ENCODE measurements at regions not wholly inside any gene's neighbourhood (a gene's known extent, or its start where the extent isn't known, plus 50 kb on each side); places are given as distances from the start of the nearest gene placed in this dataset.

DNA sequence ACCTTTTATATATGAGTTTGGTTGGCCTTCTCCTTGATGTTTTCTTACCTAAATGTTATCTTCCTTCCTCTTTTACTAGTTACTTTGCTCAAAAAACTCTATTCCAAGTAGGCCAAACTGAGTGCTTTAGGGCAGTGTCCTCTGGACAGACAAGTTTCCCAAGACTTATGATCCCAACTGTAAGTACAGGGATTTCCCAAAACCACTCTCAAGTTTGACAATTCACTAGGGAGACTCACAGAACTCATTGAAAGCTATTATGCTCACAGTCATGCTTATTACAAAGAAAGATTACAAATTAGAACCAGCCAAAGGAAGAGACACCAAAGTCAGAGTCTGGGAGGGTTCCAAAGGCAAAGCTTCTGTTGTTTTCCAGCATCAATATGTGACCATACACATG, 534.2 kb upstream of the ALCAM start:
- DNase-seq (ENCODE audit: low read depth) = no peak
- no peak overlapping the region for H3K4me3 ChIP-seq (ENCODE audit: low read depth, low read length)
- TF ChIP-seq, protein P1, sequence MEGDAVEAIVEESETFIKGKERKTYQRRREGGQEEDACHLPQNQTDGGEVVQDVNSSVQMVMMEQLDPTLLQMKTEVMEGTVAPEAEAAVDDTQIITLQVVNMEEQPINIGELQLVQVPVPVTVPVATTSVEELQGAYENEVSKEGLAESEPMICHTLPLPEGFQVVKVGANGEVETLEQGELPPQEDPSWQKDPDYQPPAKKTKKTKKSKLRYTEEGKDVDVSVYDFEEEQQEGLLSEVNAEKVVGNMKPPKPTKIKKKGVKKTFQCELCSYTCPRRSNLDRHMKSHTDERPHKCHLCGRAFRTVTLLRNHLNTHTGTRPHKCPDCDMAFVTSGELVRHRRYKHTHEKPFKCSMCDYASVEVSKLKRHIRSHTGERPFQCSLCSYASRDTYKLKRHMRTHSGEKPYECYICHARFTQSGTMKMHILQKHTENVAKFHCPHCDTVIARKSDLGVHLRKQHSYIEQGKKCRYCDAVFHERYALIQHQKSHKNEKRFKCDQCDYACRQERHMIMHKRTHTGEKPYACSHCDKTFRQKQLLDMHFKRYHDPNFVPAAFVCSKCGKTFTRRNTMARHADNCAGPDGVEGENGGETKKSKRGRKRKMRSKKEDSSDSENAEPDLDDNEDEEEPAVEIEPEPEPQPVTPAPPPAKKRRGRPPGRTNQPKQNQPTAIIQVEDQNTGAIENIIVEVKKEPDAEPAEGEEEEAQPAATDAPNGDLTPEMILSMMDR (IDR thresholded peaks at IDR 0.05; ENCODE audit: insufficient read depth, low read depth, low read length, missing control alignments) = no peak

DNA sequence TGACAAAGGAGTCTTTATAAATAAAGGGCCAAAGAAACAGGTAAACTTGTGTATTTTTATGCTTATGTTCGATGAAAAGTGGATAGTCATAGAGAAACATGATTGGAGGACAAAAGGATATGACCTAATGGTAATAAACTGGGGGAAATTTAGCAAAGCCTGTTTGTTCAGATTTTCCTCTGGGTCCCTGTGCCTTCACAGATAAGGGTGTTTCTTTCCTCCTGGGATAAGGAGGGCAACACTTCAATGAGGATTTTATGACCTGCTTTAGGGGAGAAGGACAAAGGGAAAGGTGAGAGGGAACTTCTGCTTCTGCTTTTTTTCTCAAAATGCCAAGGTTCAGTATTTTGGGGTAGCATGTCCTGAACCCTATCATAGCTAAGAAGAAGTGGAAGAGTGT, 531.3 kb upstream of the ALCAM start:
- no peak for DNase-seq (ENCODE audit: low read depth)
- no peak overlapping the region for H3K4me3 ChIP-seq (ENCODE audit: low read depth, low read length)
- TF ChIP-seq, protein P1 (IDR thresholded peaks at IDR 0.05; ENCODE audit: insufficient read depth, low read depth, low read length, missing control alignments) = no peak

DNA sequence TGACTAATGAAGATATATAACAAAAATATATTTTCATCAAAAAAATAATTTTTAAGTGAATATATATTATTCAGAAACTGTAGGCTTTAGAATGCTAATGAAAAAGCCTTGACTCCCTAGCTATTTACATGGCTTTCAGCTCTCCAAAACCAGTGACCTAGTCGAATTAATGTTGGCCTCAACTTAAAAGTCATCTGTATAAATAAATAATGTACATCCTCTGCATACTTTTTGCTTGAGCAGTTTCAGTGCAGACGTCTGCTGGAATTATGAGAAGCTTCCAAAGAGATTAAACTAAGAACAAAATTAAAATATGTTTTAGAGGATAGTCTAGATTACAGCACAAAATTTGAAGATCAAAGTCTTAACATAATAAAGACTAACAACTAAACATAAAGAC, 520.4 kb upstream of the ALCAM start:
- DNase-seq (ENCODE audit: low read depth) = no peak
- TF ChIP-seq, protein P1 (IDR thresholded peaks at IDR 0.05; ENCODE audit: insufficient read depth, low read depth, low read length, missing control alignments) = no peak
- H3K4me3 ChIP-seq (ENCODE audit: low read depth, low read length) = no peak overlapping the region

DNA sequence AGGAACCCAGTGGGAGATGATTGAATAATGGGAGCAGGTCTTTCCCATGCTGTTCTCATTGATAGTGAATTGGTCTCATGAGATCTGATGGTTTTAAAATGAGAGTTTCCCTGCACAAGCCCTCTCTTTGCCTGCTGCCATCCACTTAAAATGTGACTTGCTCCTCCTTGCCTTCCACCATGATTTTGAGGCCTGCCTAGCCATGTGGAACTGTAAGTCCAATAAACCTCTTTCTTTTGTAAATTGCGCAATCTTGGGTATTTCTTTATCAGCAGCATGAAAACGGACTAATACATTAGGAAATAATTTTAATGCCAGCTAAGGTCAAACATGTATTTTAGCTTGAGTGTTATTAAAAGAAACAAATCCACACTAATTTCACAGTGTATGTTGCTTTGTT, 517.6 kb upstream of the ALCAM start:
- H3K4me3 ChIP-seq (ENCODE audit: low read depth, low read length) = no peak overlapping the region
- DNase-seq (ENCODE audit: low read depth) = no peak
- TF ChIP-seq, protein P1 (IDR thresholded peaks at IDR 0.05; ENCODE audit: insufficient read depth, low read depth, low read length, missing control alignments) = no peak

DNA sequence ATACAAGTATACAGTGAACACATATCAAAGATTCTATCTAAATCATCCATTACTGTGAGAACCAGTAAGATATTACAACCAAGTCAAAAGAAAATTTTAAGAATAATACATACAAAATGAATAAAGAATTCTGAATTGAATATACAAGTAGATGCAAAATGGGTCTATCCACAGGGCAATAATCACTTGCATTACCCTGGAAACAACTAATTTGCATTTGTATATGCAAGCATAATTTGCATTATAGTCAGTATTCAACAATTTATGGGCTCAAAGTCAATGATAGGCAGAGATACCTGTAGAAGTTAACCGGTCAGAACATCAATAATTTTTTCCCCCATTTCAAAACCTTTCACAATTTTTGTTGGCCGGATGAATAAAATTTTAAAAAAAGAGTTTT, 512.2 kb upstream of the ALCAM start:
- TF ChIP-seq, protein P1 (IDR thresholded peaks at IDR 0.05; ENCODE audit: insufficient read depth, low read depth, low read length, missing control alignments) = no peak
- no peak overlapping the region for H3K4me3 ChIP-seq (ENCODE audit: low read depth, low read length)
- DNase-seq (ENCODE audit: low read depth) = no peak

DNA sequence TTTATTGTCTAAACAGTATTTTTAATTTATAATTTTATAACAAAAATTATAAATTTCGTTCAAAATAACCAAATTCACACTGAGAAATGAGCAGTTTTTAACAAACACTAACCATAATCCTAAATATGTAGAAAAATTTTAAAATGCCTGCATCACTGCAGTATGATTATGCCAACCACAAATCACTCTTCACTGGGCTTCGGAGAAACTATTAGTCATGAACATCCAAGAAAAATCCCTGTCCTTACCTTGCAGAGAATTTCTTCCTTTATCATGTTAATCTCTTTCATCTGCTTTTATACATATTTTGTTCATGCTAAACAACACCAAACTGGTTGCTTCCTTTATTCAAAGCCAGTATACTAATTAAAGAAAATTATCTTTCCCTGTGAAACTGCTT, 511.0 kb upstream of the ALCAM start:
- H3K4me3 ChIP-seq (ENCODE audit: low read depth, low read length) = no peak overlapping the region
- TF ChIP-seq, protein P1 (IDR thresholded peaks at IDR 0.05; ENCODE audit: insufficient read depth, low read depth, low read length, missing control alignments) = no peak
- no peak for DNase-seq (ENCODE audit: low read depth)

DNA sequence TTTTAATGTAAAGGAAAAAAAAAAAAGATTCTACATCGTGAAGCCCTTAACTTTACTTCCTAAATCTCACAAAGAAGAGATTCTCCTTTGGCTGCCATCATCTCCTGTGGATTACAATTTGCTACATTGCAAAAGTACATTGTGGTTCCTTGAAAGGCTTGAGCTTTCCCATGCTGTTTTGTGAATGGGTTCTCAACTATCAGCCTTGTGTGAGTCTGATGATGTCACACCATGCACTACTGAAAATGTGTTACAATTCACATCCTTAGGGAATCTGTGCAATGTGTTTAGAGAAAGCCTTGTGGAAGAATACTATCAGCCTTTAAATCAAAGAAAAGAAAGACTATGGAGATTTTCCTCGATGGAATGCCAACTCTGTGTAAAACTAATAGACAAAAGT, 510.0 kb upstream of the ALCAM start:
- no peak for DNase-seq (ENCODE audit: low read depth)
- TF ChIP-seq, protein P1 (IDR thresholded peaks at IDR 0.05; ENCODE audit: insufficient read depth, low read depth, low read length, missing control alignments) = no peak
- H3K4me3 ChIP-seq (ENCODE audit: low read depth, low read length) = no peak overlapping the region
